IgD-negative memory B cell (primary cell): ENCODE measurements at regions not wholly inside any gene's neighbourhood (a gene's known extent, or its start where the extent isn't known, plus 50 kb on each side); places are given as distances from the start of the nearest gene placed in this dataset.

Experiments
- H3K27ac Mint-ChIP-seq, 3 donors: one replicate each; pipeline ENCODE4 v1.8.0; 2020 to 2022; ENCODE audit warnings: mild to moderate bottlenecking in 3 of 3, mixed read lengths in 3 of 3, moderate library complexity in 1 of 3
- H3K27me3 Mint-ChIP-seq: one replicate; pipeline ENCODE4 v1.8.0; 2021; ENCODE audit warnings: mixed read lengths
- H3K36me3 Mint-ChIP-seq: one replicate; pipeline ENCODE4 v1.8.0; 2020; ENCODE audit warnings: mild to moderate bottlenecking, mixed read lengths
- H3K4me1 Mint-ChIP-seq, 3 donors: one replicate each; pipeline ENCODE4 v1.8.0; 2020 to 2022; ENCODE audit warnings: mixed read lengths in 3 of 3, mild to moderate bottlenecking in 1 of 3
- H3K4me3 Mint-ChIP-seq, 4 donors: one replicate each; pipeline ENCODE4 v1.8.0; 2020 to 2022; ENCODE audit warnings: mild to moderate bottlenecking in 4 of 4, mixed read lengths in 4 of 4, moderate library complexity in 3 of 4
- H3K9me3 Mint-ChIP-seq, 3 donors: one replicate each; pipeline ENCODE4 v1.8.0; 2020 to 2021; ENCODE audit warnings: mixed read lengths in 3 of 3, mild to moderate bottlenecking in 1 of 3

- Mint-ChIP-seq H3K27ac (no peak overlapping the region), H3K27me3 (no peaks in the 10 kb centered on the region), H3K36me3 (no peaks in the 10 kb centered on the region), H3K9me3 (peaks cover 5 to 13% (median 8%) of the 10 kb centered on the region in 3 donors), H3K4me1 (no peaks in the 10 kb centered on the region), H3K4me3 (no peak overlapping the region)
These were observed 170.2 kb upstream of the IRX2 start for GRCh38 chr5:2921651-2922050.

DNA sequence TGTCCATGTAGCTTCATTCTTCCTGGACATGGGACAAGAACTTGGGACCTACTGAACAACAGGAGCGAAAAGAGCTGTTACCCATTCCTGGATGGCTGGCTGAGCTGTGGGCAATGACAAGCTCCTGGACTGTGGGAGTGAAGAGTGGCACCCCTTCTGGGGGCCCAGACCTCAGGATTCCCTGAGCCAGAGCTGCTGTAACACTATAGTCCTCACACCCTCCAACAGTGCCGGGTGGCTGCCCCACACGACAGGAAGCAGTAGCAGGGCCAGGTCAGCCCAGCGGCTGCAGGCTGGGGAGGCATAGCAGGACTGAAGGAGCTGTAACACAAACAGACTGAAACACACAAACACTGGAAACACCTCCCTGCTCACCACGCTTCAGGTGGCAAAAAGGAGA lies 169.7 kb upstream of the IRX2 start:
- Mint-ChIP-seq H3K9me3 (peaks cover 5 to 13% (median 10%) of the 10 kb centered on the region in 3 donors), H3K36me3 (no peaks in the 10 kb centered on the region), H3K27me3 (no peaks in the 10 kb centered on the region), H3K4me3 (no peak overlapping the region), H3K27ac (no peak overlapping the region), H3K4me1 (no peaks in the 10 kb centered on the region)

GRCh38 chr5:2920312-2920711 lies 168.8 kb upstream of the IRX2 start:
- Mint-ChIP-seq H3K4me1 (no peaks in the 10 kb centered on the region), H3K4me3 (no peak overlapping the region), H3K27me3 (no peaks in the 10 kb centered on the region), H3K36me3 (no peaks in the 10 kb centered on the region), H3K27ac (no peak overlapping the region), H3K9me3 (peaks cover 5 to 13% (median 10%) of the 10 kb centered on the region in 3 donors)

- H3K36me3 Mint-ChIP-seq, result no peaks in the 10 kb centered on the region
- H3K9me3 Mint-ChIP-seq, result peaks cover 5 to 16% (median 10%) of the 10 kb centered on the region in 3 donors
- no peak overlapping the region for H3K27ac Mint-ChIP-seq
- no peak overlapping the region for H3K4me3 Mint-ChIP-seq
- H3K4me1 Mint-ChIP-seq, result no peaks in the 10 kb centered on the region
- no peaks in the 10 kb centered on the region for H3K27me3 Mint-ChIP-seq
These were observed 168.0 kb upstream of the IRX2 start for GRCh38 chr5:2919310-2920018.

DNA sequence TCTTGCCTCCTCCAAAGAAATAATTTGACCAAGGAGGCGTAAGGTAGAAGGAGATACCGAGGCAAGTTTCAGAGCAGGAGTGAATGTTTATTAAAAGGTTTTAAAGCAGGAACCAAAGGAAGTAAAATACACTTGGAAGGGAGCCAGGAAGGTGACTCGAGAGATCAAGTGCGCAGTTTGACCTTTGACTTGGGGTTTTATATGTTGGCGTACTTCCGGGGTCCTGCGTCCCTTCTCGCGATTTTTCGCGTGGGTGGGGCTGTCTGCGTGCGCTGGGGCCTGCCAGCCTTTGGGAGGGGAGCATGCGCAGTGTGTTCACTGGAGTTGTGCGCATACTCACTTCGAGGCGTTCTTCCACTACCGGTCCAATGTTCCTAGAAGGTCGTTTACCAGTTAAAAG lies 166.0 kb upstream of the IRX2 start:
- Mint-ChIP-seq H3K4me1 (no peaks in the 10 kb centered on the region), H3K27ac (no peak overlapping the region), H3K4me3 (no peak overlapping the region), H3K9me3 (peaks cover 7 to 12% (median 11%) of the 10 kb centered on the region in 3 donors), H3K27me3 (no peaks in the 10 kb centered on the region), H3K36me3 (no peaks in the 10 kb centered on the region)

GRCh38 chr5:2917093-2917492 lies 165.6 kb upstream of the IRX2 start:
- no peaks in the 10 kb centered on the region for H3K36me3 Mint-ChIP-seq
- H3K9me3 Mint-ChIP-seq, result peaks cover 7 to 12% (median 9%) of the 10 kb centered on the region in 3 donors
- no peak overlapping the region for H3K27ac Mint-ChIP-seq
- no peaks in the 10 kb centered on the region for H3K27me3 Mint-ChIP-seq
- no peak overlapping the region for H3K4me3 Mint-ChIP-seq
- H3K4me1 Mint-ChIP-seq, result no peaks in the 10 kb centered on the region

GRCh38 chr5:2916076-2916682 lies 164.7 kb upstream of the IRX2 start:
- Mint-ChIP-seq H3K4me3 (no peak overlapping the region), H3K36me3 (no peaks in the 10 kb centered on the region), H3K4me1 (no peaks in the 10 kb centered on the region), H3K27me3 (no peaks in the 10 kb centered on the region), H3K9me3 (peaks cover 7 to 12% (median 9%) of the 10 kb centered on the region in 3 donors), H3K27ac (no peak overlapping the region)

- Mint-ChIP-seq H3K36me3 (no peaks in the 10 kb centered on the region), H3K27ac (no peak overlapping the region), H3K27me3 (no peaks in the 10 kb centered on the region), H3K4me1 (no peaks in the 10 kb centered on the region), H3K4me3 (no peak overlapping the region), H3K9me3 (peaks cover 6 to 12% (median 7%) of the 10 kb centered on the region in 3 donors)
These were observed 163.6 kb upstream of the IRX2 start for GRCh38 chr5:2914981-2915484.

DNA sequence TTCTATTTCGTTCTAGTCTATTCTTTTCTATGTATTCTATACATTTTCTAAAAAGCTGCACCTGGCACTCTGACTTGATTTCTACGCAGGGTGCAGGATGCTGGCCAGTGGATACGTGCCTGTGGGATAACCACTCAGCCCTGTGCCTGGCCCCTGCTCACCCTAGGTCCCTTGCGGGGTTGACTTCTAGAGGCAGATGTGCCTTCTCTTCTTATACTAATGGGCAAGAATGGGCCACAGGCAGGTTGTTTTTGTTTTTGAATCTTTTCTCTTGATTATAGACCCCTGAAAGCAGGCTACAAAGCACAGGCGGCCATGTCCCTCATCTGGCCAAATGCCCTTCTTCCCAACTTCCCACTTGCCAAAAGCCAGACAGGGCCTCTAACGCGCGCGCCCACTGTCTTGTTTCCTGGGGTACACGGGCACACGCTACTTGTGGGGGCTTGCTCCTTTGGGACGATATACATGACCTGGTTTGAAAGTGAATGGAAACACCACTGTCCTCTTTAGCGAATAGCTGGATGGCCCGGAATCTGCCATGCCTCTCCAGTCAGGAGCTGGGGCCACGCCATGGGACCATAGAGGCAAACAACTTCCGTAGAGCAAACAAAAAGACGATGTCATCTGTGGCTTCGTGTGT lies 162.7 kb upstream of the IRX2 start:
- Mint-ChIP-seq H3K27me3 (no peaks in the 10 kb centered on the region), H3K9me3 (peaks cover 6 to 11% (median 7%) of the 10 kb centered on the region in 3 donors), H3K36me3 (no peaks in the 10 kb centered on the region), H3K4me3 (no peak overlapping the region), H3K27ac (no peak overlapping the region), H3K4me1 (no peaks in the 10 kb centered on the region)

GRCh38 chr5:2913281-2913680 lies 161.8 kb upstream of the IRX2 start:
- H3K27me3 Mint-ChIP-seq, result no peaks in the 10 kb centered on the region
- H3K9me3 Mint-ChIP-seq, result peaks cover 3 to 6% (median 5%) of the 10 kb centered on the region in 3 donors
- no peak overlapping the region for H3K4me3 Mint-ChIP-seq
- H3K36me3 Mint-ChIP-seq, result no peaks in the 10 kb centered on the region
- no peaks in the 10 kb centered on the region for H3K4me1 Mint-ChIP-seq
- H3K27ac Mint-ChIP-seq, result no peak overlapping the region

DNA sequence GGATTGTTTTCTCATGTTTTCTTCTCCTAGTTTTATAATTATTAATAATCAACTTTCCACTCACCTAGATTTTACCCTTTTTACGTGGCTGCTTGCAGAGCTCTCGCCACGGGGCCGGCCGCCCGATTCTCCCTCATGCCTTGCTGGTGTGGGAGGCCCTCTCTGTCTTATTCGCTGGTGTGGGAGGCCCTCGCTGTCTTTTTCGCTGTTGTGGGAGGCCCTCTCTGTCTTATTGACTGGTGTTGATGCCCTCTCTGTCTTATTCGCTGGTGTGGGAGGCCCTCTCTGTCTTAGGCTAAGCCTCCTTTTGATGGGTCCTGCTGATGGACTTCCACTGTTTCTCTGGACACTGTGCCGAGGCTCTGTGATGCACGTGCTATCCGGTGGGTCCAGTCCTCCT lies 161.3 kb upstream of the IRX2 start:
- H3K4me3 Mint-ChIP-seq, result no peak overlapping the region
- H3K36me3 Mint-ChIP-seq, result no peaks in the 10 kb centered on the region
- H3K27ac Mint-ChIP-seq, result no peak overlapping the region
- H3K9me3 Mint-ChIP-seq, result peaks cover 3 to 6% (median 5%) of the 10 kb centered on the region in 3 donors
- no peaks in the 10 kb centered on the region for H3K27me3 Mint-ChIP-seq
- H3K4me1 Mint-ChIP-seq, result no peaks in the 10 kb centered on the region

DNA sequence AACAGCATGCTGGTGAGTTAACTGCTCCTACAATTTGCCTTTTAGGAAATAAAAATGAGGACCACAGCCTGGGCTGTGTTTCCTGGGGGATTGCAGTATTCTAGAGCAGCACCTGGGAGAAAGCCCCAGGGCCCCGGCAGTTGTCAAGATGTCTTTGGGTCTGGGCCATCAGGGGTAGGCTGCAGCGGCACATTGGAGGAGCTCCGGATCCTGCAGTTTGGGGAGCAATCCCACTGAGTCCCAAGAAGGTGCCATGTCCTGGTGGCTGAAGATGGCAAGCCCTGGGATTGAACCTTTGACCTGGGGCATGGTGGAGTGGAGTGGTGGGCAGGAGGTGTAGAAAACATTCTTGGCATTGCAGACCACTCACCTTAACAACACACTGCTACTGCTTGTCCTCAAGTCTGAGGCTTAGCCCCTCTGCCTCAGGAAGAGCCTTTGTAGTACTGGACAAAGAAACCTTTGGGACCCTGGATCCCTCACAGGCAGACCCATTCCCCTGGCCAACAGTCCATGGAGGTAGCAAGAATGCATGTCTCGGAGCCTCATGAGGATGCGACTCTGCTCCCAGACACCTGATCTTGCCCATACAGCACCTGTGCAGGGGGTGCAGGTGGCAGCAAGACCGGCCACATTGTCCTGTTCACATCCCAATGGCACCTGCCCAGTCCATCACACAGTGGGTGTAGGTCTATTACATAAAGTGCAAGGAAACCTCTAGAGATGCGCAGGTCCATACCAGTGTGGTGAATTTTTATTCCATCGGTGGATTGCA lies 159.1 kb upstream of the IRX2 start:
- no peak overlapping the region for H3K27ac Mint-ChIP-seq
- no peaks in the 10 kb centered on the region for H3K4me1 Mint-ChIP-seq
- no peaks in the 10 kb centered on the region for H3K36me3 Mint-ChIP-seq
- H3K27me3 Mint-ChIP-seq, result no peaks in the 10 kb centered on the region
- H3K4me3 Mint-ChIP-seq, result no peak overlapping the region
- H3K9me3 Mint-ChIP-seq, result peaks cover 2 to 5% (median 3%) of the 10 kb centered on the region in 3 donors

DNA sequence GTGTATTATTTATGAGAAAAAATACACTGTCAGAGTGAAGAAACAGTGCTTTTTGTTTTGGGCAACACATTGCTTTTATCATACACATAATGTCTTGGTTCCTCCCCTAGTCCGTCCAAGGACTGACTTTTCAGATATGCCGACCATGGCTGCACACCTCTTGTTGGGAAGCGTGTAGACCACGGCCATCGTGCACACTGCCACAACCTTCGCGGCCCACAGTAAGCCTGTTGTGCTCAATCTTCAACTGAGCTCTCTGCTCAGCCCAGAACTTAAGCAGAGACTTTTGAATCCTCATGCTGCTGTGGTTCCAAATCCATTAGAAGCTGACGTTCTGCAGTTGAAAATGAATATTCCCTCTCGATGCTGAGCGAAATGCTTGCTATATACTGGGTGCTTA lies 157.6 kb upstream of the IRX2 start:
- Mint-ChIP-seq H3K4me3 (no peak overlapping the region), H3K27me3 (peaks cover 1% of the 10 kb centered on the region), H3K9me3 (peaks cover 0 to 5% (median 3%) of the 10 kb centered on the region in 3 donors), H3K36me3 (no peaks in the 10 kb centered on the region), H3K4me1 (no peaks in the 10 kb centered on the region), H3K27ac (no peak overlapping the region)

DNA sequence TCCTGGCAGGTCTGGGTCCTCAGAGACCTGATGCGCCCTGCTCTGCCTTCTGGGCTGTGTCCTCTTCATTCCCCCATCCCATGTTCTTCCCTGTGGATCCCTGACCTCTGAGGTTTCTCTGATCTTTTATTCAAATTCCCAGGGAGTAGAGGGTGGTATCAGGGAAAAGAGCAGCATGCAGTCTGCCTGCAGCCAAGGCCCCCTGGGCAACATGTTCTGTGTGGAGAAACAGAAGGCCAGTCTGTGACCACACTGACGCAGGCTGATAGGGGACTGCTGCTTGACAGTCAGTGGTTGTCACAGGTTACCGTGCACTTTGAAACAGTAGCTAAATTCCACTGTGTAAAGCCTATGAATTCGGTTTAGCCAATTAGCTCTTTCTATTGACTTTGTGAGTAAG lies 156.6 kb upstream of the IRX2 start:
- Mint-ChIP-seq H3K4me1 (no peaks in the 10 kb centered on the region), H3K4me3 (no peak overlapping the region), H3K27me3 (peaks cover 1% of the 10 kb centered on the region), H3K9me3 (peaks cover 0 to 1% (median 1%) of the 10 kb centered on the region in 3 donors), H3K36me3 (no peaks in the 10 kb centered on the region), H3K27ac (no peak overlapping the region)
